Ishikawa (cell line): ENCODE measurements at regions not wholly inside any gene's neighbourhood (a gene's known extent, or its start where the extent isn't known, plus 50 kb on each side); places are given as distances from the start of the nearest gene placed in this dataset.

ENCODE experiments used
- CEBPB ChIP-seq: IDR thresholded peaks from 2 replicates; pipeline ENCODE4 v1.6.1; 2012
- CREB1 ChIP-seq: IDR thresholded peaks from 2 replicates; pipeline ENCODE4 v1.6.1; 2012; ENCODE audit warnings: low read depth
- FOXM1 ChIP-seq: IDR thresholded peaks from 2 replicates; pipeline ENCODE4 v1.6.1; 2012; ENCODE audit warnings: low read depth, borderline replicate concordance
- NFIC ChIP-seq: IDR thresholded peaks from 2 replicates; pipeline ENCODE4 v1.6.1; 2012
- RAD21 ChIP-seq: IDR thresholded peaks from 2 replicates; pipeline ENCODE4 v1.6.1; 2012; ENCODE audit warnings: low read depth

GRCh38 chr18:77552945-77553344, 303.3 kb downstream of the GALR1 start:
- no peak for TF ChIP-seq NFIC
- no peak for TF ChIP-seq RAD21
- TF ChIP-seq FOXM1 = no peak
- TF ChIP-seq CREB1 = no peak
- TF ChIP-seq CEBPB = no peak
